ENCODE measurements at regions not wholly inside any gene's neighbourhood (a gene's known extent, or its start where the extent isn't known, plus 50 kb on each side); places are given as distances from the start of the nearest gene placed in this dataset.

DNA sequence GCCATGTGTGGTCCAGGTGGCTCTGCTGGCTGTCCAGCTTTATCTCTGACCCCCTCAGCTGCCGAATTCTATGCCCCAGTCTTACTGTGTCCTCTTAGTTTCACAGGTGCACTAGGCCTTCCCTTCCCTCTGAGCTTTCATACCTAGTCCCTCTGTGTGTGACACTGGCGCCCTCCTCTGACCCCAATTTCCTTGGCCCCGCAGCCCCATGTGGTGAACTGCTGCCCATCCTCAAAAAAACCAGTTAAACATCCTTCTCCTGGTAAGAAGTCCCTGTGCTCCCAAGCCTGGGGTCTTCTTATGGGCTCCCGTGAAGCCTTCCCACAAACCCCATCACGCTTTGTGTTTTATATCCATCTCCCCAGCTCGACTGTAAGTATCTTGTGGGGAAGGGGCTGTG is 93.9 kb upstream of the TSPAN2 start:
- H3K36me3 Mint-ChIP-seq: no peaks in the 10 kb centered on the region
- Histone ChIP-seq H3K79me2 (ENCODE audit: low read depth) (no peaks in the 10 kb centered on the region), H3K27me3 (no peaks in the 10 kb centered on the region), H2AFZ (replicated peaks) (no peak overlapping the region), H3K4me3 (no peak overlapping the region), H3K9me3 (ENCODE audit: low read depth) (no peaks in the 10 kb centered on the region), H3K4me2 (no peak overlapping the region), H3F3A (ENCODE audit: low read depth) (no peaks in the 10 kb centered on the region), H3K36me3 (no peaks in the 10 kb centered on the region), H3K4me1 (no peaks in the 10 kb centered on the region), H3K9ac (no peak overlapping the region), H4K20me1 (ENCODE audit: low read depth) (no peaks in the 10 kb centered on the region), H3K27ac (no peak overlapping the region)
- H3K4me3 Mint-ChIP-seq: no peak overlapping the region
- H3K4me1 Mint-ChIP-seq: peaks cover 7% of the 10 kb centered on the region
- no peak overlapping the region for H3K27ac Mint-ChIP-seq
- no peaks in the 10 kb centered on the region for H3K9me3 Mint-ChIP-seq
- DNase-seq (ENCODE audit: low spot score): peak; percentile 30
- TF ChIP-seq, protein P1, sequence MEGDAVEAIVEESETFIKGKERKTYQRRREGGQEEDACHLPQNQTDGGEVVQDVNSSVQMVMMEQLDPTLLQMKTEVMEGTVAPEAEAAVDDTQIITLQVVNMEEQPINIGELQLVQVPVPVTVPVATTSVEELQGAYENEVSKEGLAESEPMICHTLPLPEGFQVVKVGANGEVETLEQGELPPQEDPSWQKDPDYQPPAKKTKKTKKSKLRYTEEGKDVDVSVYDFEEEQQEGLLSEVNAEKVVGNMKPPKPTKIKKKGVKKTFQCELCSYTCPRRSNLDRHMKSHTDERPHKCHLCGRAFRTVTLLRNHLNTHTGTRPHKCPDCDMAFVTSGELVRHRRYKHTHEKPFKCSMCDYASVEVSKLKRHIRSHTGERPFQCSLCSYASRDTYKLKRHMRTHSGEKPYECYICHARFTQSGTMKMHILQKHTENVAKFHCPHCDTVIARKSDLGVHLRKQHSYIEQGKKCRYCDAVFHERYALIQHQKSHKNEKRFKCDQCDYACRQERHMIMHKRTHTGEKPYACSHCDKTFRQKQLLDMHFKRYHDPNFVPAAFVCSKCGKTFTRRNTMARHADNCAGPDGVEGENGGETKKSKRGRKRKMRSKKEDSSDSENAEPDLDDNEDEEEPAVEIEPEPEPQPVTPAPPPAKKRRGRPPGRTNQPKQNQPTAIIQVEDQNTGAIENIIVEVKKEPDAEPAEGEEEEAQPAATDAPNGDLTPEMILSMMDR (IDR thresholded peaks at IDR 0.05): peak; percentile 33
- TF ChIP-seq EZH2 (IDR thresholded peaks at IDR 0.05): no peak
- H3K27me3 Mint-ChIP-seq (ENCODE audit: insufficient read depth, low read depth): no peaks in the 10 kb centered on the region

DNA sequence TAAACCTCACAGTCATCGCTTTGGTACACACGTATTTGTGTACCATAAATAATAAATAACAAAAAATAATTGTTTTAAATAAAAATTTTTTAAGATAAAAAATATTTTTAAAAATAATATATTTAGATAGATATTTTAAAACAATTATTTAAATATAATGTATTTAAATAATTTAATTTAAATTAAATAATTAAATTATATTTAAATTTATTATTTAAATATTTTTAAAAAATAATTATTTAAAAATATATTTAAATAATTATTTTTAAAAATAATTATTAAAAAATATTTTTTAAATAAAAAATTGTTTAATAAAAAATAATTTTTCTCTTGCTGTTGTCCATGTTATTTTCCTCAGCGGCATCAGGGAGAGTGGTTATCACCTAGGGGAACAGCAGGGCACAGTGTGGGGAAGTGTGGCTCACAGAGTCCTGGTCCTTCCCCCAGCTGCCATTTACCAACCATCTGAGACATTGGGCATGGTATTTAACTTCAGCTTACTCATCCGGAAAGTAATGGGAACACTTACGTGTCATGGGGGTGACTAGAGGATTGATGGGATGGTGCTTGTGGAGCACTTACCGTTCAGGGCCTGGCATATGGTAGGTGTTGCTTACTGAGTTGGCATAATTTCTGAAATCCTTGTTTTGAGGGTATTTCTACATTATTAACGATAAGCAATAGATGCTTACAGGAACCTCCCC is 92.9 kb upstream of the TSPAN2 start:
- Histone ChIP-seq H2AFZ (replicated peaks) (no peak overlapping the region), H3F3A (ENCODE audit: low read depth) (no peaks in the 10 kb centered on the region), H3K4me2 (no peak overlapping the region), H3K9me3 (ENCODE audit: low read depth) (no peaks in the 10 kb centered on the region), H4K20me1 (ENCODE audit: low read depth) (no peaks in the 10 kb centered on the region), H3K9ac (no peak overlapping the region), H3K4me1 (no peaks in the 10 kb centered on the region), H3K79me2 (ENCODE audit: low read depth) (no peaks in the 10 kb centered on the region), H3K4me3 (no peak overlapping the region), H3K36me3 (no peaks in the 10 kb centered on the region), H3K27me3 (no peaks in the 10 kb centered on the region), H3K27ac (no peak overlapping the region)
- H3K4me3 Mint-ChIP-seq: no peak overlapping the region
- H3K4me1 Mint-ChIP-seq: peaks cover 7% of the 10 kb centered on the region
- H3K27ac Mint-ChIP-seq: no peak overlapping the region
- H3K27me3 Mint-ChIP-seq (ENCODE audit: insufficient read depth, low read depth): no peaks in the 10 kb centered on the region
- no peaks in the 10 kb centered on the region for H3K9me3 Mint-ChIP-seq
- H3K36me3 Mint-ChIP-seq: no peaks in the 10 kb centered on the region
- no peak for DNase-seq (ENCODE audit: low spot score)
- TF ChIP-seq, protein P1 (IDR thresholded peaks at IDR 0.05): no peak
- TF ChIP-seq EZH2 (IDR thresholded peaks at IDR 0.05) (no peak), EZH2phosphoT487 (IDR thresholded peaks at IDR 0.05) (no peak)

DNA sequence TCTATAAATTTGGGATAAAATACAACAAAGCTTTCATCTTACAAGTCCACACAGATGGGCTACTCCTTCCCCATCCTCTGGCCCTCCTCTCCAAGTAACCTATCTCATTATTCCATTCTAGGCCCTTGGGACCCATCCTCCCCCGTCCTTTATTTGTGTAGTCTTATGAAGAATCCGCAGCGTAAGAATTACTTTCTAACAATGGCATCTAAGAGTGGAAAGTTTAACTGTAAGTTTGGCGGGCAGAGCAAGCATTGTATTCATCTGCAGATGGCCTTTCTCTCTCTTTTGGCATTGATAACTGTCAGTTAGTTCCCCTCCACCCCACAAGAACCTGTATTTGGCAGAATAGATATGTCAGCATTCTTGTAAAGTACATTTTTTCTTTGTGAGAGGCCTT is 91.9 kb upstream of the TSPAN2 start:
- no peak overlapping the region for H3K27ac ChIP-seq
- Mint-ChIP-seq H3K36me3 (no peaks in the 10 kb centered on the region), H3K27ac (no peak overlapping the region), H3K4me1 (peaks cover 7% of the 10 kb centered on the region), H3K9me3 (no peaks in the 10 kb centered on the region), H3K4me3 (no peak overlapping the region), H3K27me3 (ENCODE audit: insufficient read depth, low read depth) (no peaks in the 10 kb centered on the region)
- H3K4me3 ChIP-seq: no peak overlapping the region
- H3K27me3 ChIP-seq: no peaks in the 10 kb centered on the region
- H2AFZ ChIP-seq (replicated peaks): no peak overlapping the region
- H3K9ac ChIP-seq: no peak overlapping the region
- no peak overlapping the region for H3K4me2 ChIP-seq
- no peaks in the 10 kb centered on the region for H3K36me3 ChIP-seq
- no peaks in the 10 kb centered on the region for H3K79me2 ChIP-seq (ENCODE audit: low read depth)
- no peak for DNase-seq (ENCODE audit: low spot score)
- no peak for TF ChIP-seq EZH2 (IDR thresholded peaks at IDR 0.05)
- TF ChIP-seq, protein P1 (IDR thresholded peaks at IDR 0.05): no peak
- TF ChIP-seq EZH2phosphoT487 (IDR thresholded peaks at IDR 0.05): no peak
- H3K9me3 ChIP-seq (ENCODE audit: low read depth): no peaks in the 10 kb centered on the region
- H3K4me1 ChIP-seq: no peaks in the 10 kb centered on the region
- H3F3A ChIP-seq (ENCODE audit: low read depth): no peaks in the 10 kb centered on the region
- no peaks in the 10 kb centered on the region for H4K20me1 ChIP-seq (ENCODE audit: low read depth)

Measured in neural progenitor cell (in vitro differentiated cells).